CD4-positive, alpha-beta T cell treated with Interleukin-17A for 4 hours (primary cell): ENCODE measurements at regions not wholly inside any gene's neighbourhood (a gene's known extent, or its start where the extent isn't known, plus 50 kb on each side); places are given as distances from the start of the nearest gene placed in this dataset.
"Not testable (repeated sequence)": the region's sequence is repeated elsewhere in the genome, so short reads cannot be mapped to it uniquely, and the experiment has no call there.

ENCODE experiments used
- DNase-seq: peaks from one replicate; pipeline ENCODE4 v3.0.0-alpha.2; 2020; ENCODE audit warnings: mixed read lengths

- no peak for DNase-seq
These were observed 70.8 kb upstream of the HMGXB4 start for GRCh38 chr22:35186492-35186891.

GRCh38 chr22:35188930-35189329 lies 68.4 kb upstream of the HMGXB4 start:
- DNase-seq = not testable (repeated sequence)

DNA sequence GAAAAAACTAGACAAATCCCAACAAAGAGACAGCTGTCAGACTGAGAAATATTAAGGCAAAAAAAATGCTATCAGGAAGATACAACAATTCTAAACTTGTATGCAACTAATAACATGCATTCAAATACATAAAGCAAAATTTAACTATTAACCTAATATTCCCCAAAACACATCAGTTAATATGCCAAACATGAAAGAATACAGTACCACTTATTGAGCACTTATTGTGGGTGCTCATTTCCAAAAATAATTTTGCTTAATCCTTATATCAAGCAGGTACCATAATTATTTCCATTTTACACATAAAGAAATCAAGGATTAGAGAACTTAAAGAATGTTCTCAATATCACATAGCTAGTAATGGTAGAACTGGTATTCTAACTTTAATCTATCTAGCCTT lies 67.7 kb upstream of the HMGXB4 start:
- DNase-seq = no peak

GRCh38 chr22:35191412-35191811 lies 65.9 kb upstream of the HMGXB4 start:
- DNase-seq = no peak

- no peak for DNase-seq
These were observed 65.0 kb upstream of the HMGXB4 start for GRCh38 chr22:35192129-35192918.

- DNase-seq = no peak
These were observed 62.1 kb upstream of the HMGXB4 start for GRCh38 chr22:35195226-35195625.

GRCh38 chr22:35195821-35196220 lies 61.5 kb upstream of the HMGXB4 start:
- DNase-seq = no peak

DNA sequence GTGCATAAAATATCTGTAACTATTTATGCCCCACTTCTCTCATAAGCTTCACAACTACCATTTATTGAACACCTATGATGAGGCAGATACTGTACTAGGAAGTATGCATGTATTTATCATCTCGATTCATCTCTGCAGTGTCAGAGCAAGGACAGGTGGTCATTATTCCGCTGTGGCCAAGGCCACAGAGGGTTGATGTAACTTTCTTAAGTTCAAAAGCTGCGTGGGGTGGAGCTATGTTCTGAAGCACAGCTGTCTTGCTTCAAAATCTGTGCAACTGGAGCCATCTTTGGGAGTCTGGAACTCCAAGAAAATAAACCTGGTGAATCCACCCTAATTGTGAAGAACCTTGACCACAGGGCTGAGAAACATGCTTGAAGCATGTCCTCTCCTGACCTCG lies 60.2 kb upstream of the HMGXB4 start:
- DNase-seq = no peak

DNA sequence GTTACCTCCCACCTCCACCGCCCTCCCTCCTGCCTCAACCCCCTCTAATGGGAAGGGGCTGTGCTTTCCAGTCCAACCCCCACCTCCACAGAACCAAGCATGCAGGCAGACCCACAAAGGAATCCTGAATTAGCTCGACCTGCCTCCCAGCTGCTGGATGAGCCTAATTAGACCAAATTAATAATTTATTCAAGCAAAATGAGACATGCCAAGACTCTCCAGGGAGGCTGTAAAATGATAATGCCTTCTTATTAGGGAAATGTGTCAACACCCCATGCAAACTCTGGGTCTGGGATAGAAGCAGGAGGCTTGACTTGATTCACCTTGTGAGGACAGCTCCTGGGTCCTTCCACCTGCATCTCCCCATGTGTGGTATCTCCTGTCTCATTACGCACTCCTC lies 59.4 kb upstream of the HMGXB4 start:
- DNase-seq = no peak

DNA sequence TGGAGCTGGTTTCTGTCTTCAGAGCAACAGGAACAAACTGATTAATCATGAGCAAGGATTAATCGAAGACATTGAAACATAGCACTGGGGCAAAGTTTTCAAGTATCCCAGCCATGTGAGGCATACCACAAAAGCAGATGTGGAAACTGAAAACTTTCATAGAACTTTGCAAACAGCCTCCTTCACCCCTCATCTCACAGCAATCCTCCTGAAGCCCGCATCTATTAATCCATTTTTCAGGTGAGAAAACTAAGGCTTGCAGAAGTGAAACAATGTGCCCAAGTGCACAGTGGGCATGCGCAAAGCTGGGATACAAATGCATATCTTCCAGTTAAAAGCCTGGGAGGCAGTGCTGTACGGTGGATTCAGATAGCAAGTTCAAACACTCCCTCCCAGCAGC lies 58.6 kb upstream of the HMGXB4 start:
- DNase-seq = no peak

- DNase-seq = no peak
These were observed 54.9 kb upstream of the HMGXB4 start for GRCh38 chr22:35202376-35202775.

GRCh38 chr22:35203583-35203982 lies 53.7 kb upstream of the HMGXB4 start:
- DNase-seq = no peak

DNA sequence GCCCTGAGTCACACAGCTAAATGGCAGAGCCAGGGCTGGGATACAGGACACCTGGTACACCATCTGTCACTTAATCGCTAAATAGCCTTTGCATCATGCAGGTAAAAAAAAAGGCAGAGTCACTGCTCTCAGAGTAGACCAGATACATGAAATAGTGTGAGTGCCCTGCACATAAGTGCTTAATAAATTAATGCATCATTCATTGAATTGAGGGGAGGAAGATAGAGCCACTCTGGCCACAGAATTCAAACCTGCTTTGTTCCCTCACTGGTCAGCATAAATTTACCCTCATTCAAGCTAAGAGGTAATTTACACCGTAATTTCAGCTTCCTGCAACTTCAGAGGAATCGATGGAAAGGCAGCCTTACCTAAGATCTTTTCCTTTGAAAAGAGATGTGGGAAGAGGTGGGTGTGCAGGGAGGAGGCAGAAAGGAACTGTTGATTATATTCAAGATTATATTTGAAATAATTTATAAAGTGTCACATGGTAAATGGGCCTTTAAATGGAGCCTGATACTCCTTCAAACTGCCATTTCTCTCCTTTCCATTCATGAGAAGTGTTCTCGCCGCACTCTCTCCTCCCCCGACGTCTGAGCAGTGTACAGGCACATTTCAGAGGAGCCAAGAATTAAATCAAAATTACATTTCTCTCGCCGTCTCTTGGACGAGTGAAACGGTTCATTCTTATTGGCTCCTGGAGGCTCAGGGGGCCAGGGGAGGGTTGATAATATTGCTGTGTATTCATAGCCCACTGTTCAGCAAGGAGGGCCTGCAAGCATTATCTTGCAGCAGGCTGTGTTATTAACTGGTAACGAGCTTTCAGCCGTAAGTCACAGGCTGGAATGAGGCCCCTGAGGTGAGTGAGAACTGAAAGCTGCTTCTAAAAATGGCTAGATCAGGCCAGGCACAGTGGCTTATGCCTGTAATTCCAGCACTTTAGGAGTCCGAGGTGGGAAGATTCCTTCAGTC lies 52.2 kb upstream of the HMGXB4 start:
- DNase-seq = no peak

GRCh38 chr22:35205961-35206360 lies 51.3 kb upstream of the HMGXB4 start:
- DNase-seq = no peak

- DNase-seq = no peak
These were observed 50.4 kb upstream of the HMGXB4 start for GRCh38 chr22:35206889-35207288.
